ENCODE measurements at regions not wholly inside any gene's neighbourhood (a gene's known extent, or its start where the extent isn't known, plus 50 kb on each side); places are given as distances from the start of the nearest gene placed in this dataset.

DNA sequence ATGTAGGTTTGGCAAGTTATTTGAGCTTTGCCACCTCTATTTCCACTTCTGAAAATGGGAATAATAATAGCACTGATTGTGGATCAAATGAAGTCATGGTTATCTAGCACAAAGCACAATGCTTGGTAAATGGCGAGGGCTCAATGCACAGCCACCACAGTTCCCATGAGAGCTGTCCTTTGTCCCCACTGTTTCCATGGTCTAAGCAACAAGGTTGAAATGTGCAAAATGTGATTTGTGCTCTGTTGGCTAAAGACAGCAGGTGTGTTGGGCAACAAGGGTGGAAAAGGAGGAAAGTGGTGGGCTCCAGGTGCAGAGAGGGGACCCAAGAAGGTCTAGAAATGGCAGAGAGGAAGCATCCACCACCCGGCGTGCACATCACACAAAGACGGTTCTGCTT is 200.5 kb downstream of the TRIM29 start:
- TF ChIP-seq TAF1 (IDR thresholded peaks at IDR 0.05; ENCODE audit: borderline replicate concordance, low read depth, low read length) (no peak), POLR2AphosphoS5 (IDR thresholded peaks at IDR 0.05; ENCODE audit: low read depth, low read length) (no peak), POLR2A (IDR thresholded peaks at IDR 0.05; ENCODE audit: low read depth, low read length) (no peak)
